ENCODE measurements at regions not wholly inside any gene's neighbourhood (a gene's known extent, or its start where the extent isn't known, plus 50 kb on each side); places are given as distances from the start of the nearest gene placed in this dataset.

DNA sequence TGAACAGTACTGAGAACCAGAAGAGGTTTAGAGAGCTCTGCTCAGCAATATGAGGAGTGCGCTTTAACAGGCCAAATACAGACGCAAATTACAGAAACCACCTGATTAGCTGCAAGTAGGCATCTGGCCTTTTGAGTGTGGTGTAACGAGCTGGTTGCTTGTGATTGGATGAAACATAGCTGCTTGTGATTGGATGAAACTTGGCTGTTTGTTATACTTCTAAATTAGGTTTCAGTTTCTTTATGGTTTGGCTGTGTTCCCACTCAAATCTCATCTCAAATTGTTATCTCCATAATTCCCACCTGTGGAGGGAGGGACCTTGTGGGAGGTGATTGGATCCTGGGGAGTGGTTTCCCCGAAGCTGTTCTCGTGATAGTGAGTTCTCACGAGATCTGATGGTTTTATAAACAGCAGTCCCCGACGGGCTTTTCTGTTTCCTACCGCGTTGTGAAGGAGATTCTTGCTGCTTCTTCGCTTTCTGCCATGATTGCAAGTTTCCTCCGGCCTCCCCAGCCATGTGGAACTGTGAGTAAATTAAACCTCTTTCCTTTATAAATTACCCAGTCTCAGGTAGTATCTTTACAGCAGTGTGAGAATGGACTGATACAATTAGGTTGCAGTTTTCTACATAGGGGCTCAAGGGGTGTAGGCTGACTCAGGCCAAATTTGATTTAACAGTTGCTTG lies 655.9 kb upstream of the MAN1A1 start:
- Mint-ChIP-seq H3K9me3 (ENCODE audit: low read depth) (peaks cover 3% of the 10 kb centered on the region), H3K4me1 (ENCODE audit: low read depth) (no peaks in the 10 kb centered on the region), H3K36me3 (no peaks in the 10 kb centered on the region), H3K4me3 (no peak overlapping the region), H3K27me3 (peaks cover 3% of the 10 kb centered on the region), H3K27ac (no peak overlapping the region)

DNA sequence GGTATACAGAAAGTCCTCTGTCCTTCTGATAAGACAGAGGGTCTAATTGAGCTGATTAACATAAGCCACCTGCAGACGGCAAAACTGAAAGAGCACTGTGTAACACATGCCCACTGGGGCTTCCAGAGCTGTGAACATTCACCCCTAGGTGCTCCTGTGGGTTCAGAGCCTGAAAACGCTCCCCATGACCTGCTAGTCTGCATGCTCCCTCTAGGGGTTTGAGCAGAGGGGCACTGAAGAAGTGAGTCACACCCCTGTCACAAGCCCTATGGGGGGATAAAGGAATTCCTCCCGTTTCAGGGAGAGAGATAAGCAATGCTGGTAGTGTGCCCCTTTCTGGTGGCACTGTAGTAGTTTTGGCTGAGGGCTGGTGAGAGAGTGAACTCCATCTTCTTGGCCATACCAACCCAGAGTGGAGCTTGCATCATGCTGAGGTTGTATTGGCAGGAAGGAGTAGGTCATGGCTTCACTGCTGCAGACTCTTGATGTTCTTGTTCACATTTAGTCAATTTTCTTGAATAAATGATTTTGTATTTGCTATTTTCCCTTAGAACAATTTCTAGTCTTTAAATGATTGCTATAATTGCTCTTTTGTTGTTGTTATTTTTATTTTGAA lies 637.5 kb upstream of the MAN1A1 start:
- Mint-ChIP-seq H3K4me3 (no peak overlapping the region), H3K27me3 (no peaks in the 10 kb centered on the region), H3K27ac (no peak overlapping the region), H3K4me1 (ENCODE audit: low read depth) (no peaks in the 10 kb centered on the region), H3K9me3 (ENCODE audit: low read depth) (no peaks in the 10 kb centered on the region), H3K36me3 (no peaks in the 10 kb centered on the region)

DNA sequence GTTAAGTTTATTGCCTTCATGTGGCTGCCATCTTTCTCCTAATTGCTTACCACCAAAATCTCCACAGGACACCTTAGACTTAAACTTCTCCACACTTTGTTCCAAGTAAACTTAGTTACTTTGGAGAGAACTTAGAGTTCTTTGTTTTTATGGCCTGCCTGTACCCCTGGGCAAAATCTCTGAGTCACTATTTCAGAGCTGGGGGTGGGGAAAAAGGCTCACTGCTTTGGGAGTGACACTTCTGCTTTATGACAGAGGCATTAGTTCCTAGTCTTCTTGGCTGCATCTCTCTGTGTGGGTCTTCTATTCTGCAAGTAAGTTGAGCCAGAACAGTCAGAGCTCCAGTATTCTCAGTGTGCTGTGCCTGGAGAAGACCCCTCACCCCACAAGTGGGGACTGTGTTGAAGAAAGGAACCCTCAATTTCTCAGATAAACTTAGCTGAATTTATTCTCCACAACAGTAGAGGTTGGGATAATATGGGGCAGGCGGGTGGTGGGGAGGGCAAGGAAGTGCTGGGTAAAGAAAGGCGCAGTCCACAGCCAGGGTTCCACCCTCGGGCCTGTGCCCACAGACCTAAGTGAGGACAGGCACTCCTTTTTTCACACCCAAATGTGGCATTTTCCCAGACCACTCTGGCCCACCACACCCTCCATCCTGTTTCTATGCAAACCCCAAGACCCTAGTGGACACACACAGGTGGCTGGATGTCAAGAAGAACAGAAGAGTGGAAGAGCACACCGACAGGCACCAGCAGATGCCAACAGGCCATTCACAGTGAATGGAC lies 636.6 kb upstream of the MAN1A1 start:
- H3K9me3 Mint-ChIP-seq (ENCODE audit: low read depth), result no peaks in the 10 kb centered on the region
- H3K4me3 Mint-ChIP-seq, result no peak overlapping the region
- H3K27me3 Mint-ChIP-seq, result no peaks in the 10 kb centered on the region
- H3K4me1 Mint-ChIP-seq (ENCODE audit: low read depth), result no peaks in the 10 kb centered on the region
- no peaks in the 10 kb centered on the region for H3K36me3 Mint-ChIP-seq
- no peak overlapping the region for H3K27ac Mint-ChIP-seq

DNA sequence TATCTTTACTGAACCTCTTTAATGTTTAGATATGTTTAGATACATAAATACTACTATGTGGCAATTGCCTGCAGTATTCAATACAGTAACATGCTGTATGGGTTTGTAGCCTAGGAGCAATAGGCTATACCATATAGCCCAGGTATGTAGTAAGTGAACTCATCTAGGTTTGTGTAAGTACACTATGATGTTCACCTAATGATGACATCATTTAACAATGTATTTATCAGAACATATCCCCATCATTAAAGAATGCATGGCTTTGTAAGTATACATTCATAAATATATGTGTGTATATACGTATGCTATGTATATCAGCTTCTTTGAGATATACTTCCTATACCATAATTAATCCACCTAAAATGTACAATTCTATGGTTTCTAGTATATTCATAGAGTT lies 631.2 kb upstream of the MAN1A1 start:
- H3K36me3 Mint-ChIP-seq, result no peaks in the 10 kb centered on the region
- H3K4me3 Mint-ChIP-seq, result no peak overlapping the region
- H3K9me3 Mint-ChIP-seq (ENCODE audit: low read depth), result no peaks in the 10 kb centered on the region
- H3K4me1 Mint-ChIP-seq (ENCODE audit: low read depth), result no peaks in the 10 kb centered on the region
- H3K27ac Mint-ChIP-seq, result no peak overlapping the region
- no peaks in the 10 kb centered on the region for H3K27me3 Mint-ChIP-seq

DNA sequence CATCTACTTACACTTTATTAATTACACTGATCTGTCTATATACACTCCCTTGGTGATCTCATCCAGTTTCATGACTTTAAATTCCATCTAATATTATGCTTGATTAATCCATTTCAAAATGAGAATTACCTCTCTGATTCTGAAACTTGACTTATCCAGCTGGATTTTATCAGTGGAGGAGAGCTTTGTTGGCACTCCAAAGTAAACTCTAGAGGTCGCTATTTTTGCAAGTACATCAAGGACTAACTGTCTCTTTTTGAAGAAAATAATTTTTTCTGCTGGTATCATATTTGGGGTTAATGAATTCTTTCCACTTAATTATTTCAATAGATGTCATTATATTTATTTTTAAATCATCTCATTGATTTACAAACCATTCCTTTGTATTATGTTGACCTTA lies 630.3 kb upstream of the MAN1A1 start:
- H3K27me3 Mint-ChIP-seq, result no peaks in the 10 kb centered on the region
- no peaks in the 10 kb centered on the region for H3K36me3 Mint-ChIP-seq
- no peak overlapping the region for H3K27ac Mint-ChIP-seq
- H3K4me3 Mint-ChIP-seq, result no peak overlapping the region
- no peaks in the 10 kb centered on the region for H3K9me3 Mint-ChIP-seq (ENCODE audit: low read depth)
- no peaks in the 10 kb centered on the region for H3K4me1 Mint-ChIP-seq (ENCODE audit: low read depth)

DNA sequence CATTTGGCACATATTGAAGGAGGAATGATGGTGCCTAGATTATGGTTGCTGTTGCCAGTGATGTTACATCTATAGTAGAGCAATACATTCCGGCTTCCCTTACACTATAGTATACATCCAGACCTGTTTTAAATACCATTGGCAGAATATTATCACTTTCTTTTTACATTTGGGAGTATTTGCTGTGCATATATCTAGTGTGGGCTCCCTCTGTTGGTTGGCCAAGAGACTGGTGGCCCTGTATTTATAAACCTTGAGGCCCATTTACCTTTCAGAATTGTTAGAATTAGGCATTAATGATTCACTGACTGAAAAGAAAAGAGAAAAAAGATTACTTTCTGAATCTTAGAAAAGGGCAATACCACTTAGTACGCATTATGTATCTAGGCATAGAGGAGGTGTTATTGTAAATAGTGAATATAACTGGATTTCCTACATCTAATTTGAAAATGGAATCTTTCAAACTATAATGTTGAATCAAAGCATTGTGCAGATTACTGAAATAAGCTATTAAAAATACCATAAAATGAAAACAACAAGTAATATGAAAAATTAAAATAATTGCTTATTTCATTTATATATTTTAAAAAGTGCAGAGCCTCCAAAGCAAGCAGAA lies 628.8 kb upstream of the MAN1A1 start:
- no peaks in the 10 kb centered on the region for H3K4me1 Mint-ChIP-seq (ENCODE audit: low read depth)
- no peak overlapping the region for H3K4me3 Mint-ChIP-seq
- H3K27ac Mint-ChIP-seq, result no peak overlapping the region
- H3K9me3 Mint-ChIP-seq (ENCODE audit: low read depth), result no peaks in the 10 kb centered on the region
- H3K27me3 Mint-ChIP-seq, result no peaks in the 10 kb centered on the region
- no peaks in the 10 kb centered on the region for H3K36me3 Mint-ChIP-seq

DNA sequence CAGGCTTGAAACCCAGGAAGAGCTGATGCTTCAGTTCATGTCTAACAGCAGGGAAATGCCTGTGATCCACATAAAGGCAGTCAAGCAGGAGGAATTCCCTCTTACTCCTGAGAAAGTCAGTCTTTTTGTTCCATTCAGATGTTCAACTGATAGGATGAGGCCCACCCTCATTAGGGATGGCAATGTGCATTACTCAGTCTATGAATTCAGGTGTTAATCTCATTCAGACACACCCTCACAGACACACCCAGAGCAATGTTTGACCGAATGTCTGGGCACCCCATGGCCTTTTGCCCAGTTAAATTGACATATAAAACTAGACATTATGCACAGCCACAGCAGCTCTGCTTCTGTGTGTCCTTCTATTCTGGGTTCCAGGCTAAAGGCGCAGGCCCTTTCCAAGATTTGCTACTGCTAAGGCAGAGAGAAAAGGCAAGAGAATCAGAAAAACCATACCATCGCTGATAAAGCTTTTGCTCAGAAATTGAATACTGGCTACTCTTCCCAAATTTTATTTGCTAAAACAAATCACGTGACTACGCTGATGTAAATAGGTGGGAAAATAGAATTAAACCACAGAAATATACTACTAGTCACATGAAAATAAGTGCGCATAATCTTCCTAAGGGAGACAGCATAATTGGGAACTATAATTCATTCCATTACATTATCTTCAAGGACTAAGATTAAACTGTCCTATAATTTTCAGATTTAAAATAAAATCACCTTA lies 625.0 kb upstream of the MAN1A1 start:
- Mint-ChIP-seq H3K27ac (no peak overlapping the region), H3K27me3 (no peaks in the 10 kb centered on the region), H3K4me1 (ENCODE audit: low read depth) (no peaks in the 10 kb centered on the region), H3K9me3 (ENCODE audit: low read depth) (no peaks in the 10 kb centered on the region), H3K36me3 (no peaks in the 10 kb centered on the region), H3K4me3 (no peak overlapping the region)

DNA sequence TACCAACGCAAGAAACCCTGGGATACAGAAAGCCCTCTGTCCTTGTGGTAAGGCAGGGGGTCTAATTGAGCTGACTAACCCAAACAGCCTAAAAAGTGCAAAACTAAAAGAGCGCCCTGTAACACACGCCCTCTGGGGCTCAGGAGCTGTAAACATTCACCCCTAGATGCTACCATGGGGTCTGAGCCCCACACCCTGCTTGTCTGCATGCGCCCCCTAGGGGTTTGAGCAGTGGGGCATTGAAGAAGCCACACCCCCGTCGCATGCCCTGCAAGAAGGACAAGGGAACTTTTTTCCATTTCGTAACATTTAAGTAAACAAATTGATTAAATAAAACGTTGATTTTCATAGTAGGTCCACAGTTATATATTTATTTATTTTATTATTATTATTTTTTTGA lies 616.9 kb upstream of the MAN1A1 start:
- Mint-ChIP-seq H3K27ac (no peak overlapping the region), H3K4me1 (ENCODE audit: low read depth) (no peaks in the 10 kb centered on the region), H3K27me3 (no peaks in the 10 kb centered on the region), H3K9me3 (ENCODE audit: low read depth) (no peaks in the 10 kb centered on the region), H3K36me3 (no peaks in the 10 kb centered on the region), H3K4me3 (no peak overlapping the region)

DNA sequence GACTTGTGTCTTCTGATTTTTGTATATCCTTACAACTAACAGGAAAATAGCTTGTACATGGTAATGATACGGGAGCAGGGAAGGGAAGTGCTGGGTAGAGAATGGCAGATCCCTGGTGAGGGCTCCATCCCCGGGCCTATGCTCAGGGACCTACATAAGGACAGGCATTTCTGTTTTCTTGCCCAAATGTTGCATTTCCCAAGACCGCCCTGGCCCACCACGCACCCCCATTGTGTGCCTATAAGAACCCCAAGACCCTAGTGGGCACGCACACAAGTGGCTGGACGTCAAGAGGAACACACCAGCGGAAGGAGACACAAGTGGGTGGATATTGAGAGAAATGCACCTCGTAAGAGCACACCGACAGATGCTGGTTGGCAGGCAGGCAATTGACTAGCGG lies 616.3 kb upstream of the MAN1A1 start:
- Mint-ChIP-seq H3K27ac (no peak overlapping the region), H3K9me3 (ENCODE audit: low read depth) (no peaks in the 10 kb centered on the region), H3K27me3 (no peaks in the 10 kb centered on the region), H3K36me3 (no peaks in the 10 kb centered on the region), H3K4me1 (ENCODE audit: low read depth) (no peaks in the 10 kb centered on the region), H3K4me3 (no peak overlapping the region)

DNA sequence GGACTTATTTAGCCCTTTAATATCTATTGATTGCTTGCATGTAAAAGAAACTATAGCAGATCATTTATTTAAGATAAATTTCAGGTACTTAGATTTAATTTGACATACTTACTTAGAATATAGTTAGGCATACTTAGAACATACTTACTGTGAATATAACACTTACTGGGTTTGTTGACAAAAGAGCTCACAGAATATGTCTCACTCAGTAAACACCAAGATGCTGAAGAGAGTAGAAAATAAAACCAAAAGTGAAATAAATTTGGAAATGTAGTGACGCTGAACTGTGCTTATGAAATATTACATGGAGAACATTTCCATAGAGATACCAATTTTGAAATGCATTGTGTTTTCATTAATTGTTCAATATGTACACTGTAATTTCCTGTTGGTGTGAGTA lies 615.4 kb upstream of the MAN1A1 start:
- Mint-ChIP-seq H3K4me3 (no peak overlapping the region), H3K27me3 (no peaks in the 10 kb centered on the region), H3K27ac (no peak overlapping the region), H3K36me3 (no peaks in the 10 kb centered on the region), H3K9me3 (ENCODE audit: low read depth) (no peaks in the 10 kb centered on the region), H3K4me1 (ENCODE audit: low read depth) (no peaks in the 10 kb centered on the region)

DNA sequence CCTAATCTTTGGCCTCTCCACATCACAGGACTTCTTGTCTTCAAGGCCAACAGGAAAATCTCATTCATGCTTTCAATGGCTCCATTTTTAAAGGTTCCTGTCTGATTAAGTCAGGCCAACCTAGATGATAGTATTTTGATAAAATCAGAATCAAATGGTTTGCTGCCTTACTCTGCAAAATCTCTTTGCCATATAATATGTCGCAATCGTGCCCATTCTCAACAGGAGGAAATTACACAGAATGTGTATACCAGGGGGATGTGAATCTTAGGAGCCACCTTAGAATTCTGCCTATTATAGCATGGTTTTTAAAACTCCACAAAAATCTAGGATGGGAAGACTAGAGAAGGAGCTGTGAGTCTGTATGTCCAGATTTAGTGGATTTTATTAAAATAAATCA lies 612.9 kb upstream of the MAN1A1 start:
- Mint-ChIP-seq H3K27ac (no peak overlapping the region), H3K4me3 (no peak overlapping the region), H3K36me3 (no peaks in the 10 kb centered on the region), H3K4me1 (ENCODE audit: low read depth) (no peaks in the 10 kb centered on the region), H3K9me3 (ENCODE audit: low read depth) (no peaks in the 10 kb centered on the region), H3K27me3 (no peaks in the 10 kb centered on the region)

DNA sequence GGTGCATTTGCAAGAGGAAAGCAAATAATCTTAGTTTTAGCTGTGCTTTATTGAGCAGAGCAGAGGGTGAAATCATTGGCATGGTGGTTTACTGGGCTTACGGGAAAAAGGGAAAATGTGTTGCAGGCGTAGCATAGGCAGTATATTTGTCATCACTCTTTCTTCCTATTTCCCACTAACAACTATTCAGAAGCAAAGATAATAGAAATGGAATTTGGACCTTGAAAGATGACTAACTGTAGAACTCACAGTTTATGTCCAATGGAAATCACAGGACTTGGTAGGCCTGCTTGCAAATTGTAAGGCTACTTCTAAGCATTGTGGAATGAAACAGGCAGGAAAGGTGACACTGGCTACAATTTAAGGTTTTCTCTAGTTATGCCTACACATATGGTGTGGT lies 611.9 kb upstream of the MAN1A1 start:
- no peak overlapping the region for H3K27ac Mint-ChIP-seq
- H3K4me1 Mint-ChIP-seq (ENCODE audit: low read depth), result no peaks in the 10 kb centered on the region
- no peaks in the 10 kb centered on the region for H3K9me3 Mint-ChIP-seq (ENCODE audit: low read depth)
- H3K36me3 Mint-ChIP-seq, result no peaks in the 10 kb centered on the region
- H3K27me3 Mint-ChIP-seq, result no peaks in the 10 kb centered on the region
- H3K4me3 Mint-ChIP-seq, result no peak overlapping the region

DNA sequence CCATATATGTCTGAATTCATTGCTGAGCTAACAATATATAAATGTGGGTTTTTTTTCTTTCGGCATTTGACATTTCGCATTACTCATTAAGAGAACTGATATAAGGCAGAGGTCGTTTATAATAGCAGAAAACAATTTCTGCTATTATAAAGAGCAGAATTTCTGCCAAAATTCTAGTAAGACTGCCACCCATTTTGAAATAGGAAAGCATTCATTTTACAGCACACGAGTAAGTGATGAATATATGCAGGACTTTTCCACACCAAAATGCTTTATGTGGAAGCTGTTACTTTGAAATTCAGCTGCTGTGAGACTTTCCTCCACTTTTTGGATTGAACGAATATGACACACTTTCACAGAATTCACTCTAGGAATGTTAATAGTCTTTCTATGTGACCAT lies 610.9 kb upstream of the MAN1A1 start:
- Mint-ChIP-seq H3K27me3 (no peaks in the 10 kb centered on the region), H3K4me1 (ENCODE audit: low read depth) (no peaks in the 10 kb centered on the region), H3K9me3 (ENCODE audit: low read depth) (no peaks in the 10 kb centered on the region), H3K36me3 (no peaks in the 10 kb centered on the region), H3K4me3 (no peak overlapping the region), H3K27ac (no peak overlapping the region)

DNA sequence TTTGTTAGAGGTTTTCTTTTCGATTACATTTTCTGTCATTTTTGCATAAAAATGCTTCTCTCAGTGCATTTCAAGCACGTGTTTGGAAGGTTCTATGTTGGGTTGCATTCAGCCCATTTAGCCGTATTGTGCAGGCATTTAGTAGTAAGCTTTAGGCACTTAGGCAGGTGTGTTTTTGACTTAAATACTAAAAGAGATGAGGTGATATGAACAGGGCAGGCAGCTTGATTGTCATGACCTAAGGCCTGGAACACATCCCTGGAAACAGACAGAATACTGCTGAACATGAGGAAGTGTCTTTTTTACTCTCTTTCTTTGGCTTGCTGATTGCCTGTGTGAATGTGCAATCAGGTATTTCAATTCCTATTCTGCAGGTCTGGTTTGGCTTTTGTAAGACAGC lies 610.5 kb upstream of the MAN1A1 start:
- no peaks in the 10 kb centered on the region for H3K27me3 Mint-ChIP-seq
- H3K9me3 Mint-ChIP-seq (ENCODE audit: low read depth), result no peaks in the 10 kb centered on the region
- H3K36me3 Mint-ChIP-seq, result no peaks in the 10 kb centered on the region
- H3K27ac Mint-ChIP-seq, result no peak overlapping the region
- H3K4me1 Mint-ChIP-seq (ENCODE audit: low read depth), result no peaks in the 10 kb centered on the region
- no peak overlapping the region for H3K4me3 Mint-ChIP-seq

DNA sequence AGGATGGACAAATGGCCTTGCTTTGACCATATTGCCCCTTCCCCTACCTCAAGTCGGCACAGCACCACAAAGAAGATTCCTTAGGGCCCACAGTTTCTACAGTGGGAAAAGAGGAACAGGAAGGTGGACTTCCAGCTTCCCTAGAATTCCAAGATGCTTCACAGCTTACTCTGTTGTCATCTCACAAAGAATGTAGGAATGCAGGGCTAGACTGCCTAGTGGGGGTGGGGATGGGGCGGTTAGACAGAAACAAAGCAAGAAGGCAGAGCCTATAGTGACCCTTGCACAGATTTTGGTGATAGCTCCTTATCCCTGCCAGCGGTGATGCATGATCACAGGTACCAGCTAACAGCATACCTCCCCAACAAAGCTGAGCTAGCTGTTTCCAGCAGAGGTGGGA lies 607.6 kb upstream of the MAN1A1 start:
- Mint-ChIP-seq H3K27me3 (peaks cover 2% of the 10 kb centered on the region), H3K27ac (no peak overlapping the region), H3K4me3 (no peak overlapping the region), H3K4me1 (ENCODE audit: low read depth) (no peaks in the 10 kb centered on the region), H3K36me3 (no peaks in the 10 kb centered on the region), H3K9me3 (ENCODE audit: low read depth) (peaks cover 3% of the 10 kb centered on the region)
